ENCODE measurements at regions not wholly inside any gene's neighbourhood (a gene's known extent, or its start where the extent isn't known, plus 50 kb on each side); places are given as distances from the start of the nearest gene placed in this dataset.

GRCh38 chr19:32138416-32138815 is 207.0 kb upstream of the ZNF507 start:
- Histone ChIP-seq H3F3A (ENCODE audit: control insufficient read depth, insufficient read depth) (no peaks in the 10 kb centered on the region), H3K9me3 (ENCODE audit: control insufficient read depth, insufficient read depth, low read length) (no peaks in the 10 kb centered on the region)

GRCh38 chr19:32141840-32142511 is 203.4 kb upstream of the ZNF507 start:
- Histone ChIP-seq H4K20me1 (ENCODE audit: control insufficient read depth, insufficient read depth, low read depth, low read length) (no peaks in the 10 kb centered on the region), H3K9me3 (ENCODE audit: control insufficient read depth, insufficient read depth, low read length) (peaks cover 6% of the 10 kb centered on the region; the same call in 1 of the 2 replicates), H3F3A (ENCODE audit: control insufficient read depth, insufficient read depth) (no peaks in the 10 kb centered on the region), H3K4me2 (ENCODE audit: low read length) (no peak overlapping the region), H3K4me1 (ENCODE audit: control insufficient read depth, low read length) (no peaks in the 10 kb centered on the region), H3K9me2 (replicated peaks; ENCODE audit: control insufficient read depth, low read length) (no peaks in the 10 kb centered on the region), H3K4me3 (ENCODE audit: low read length) (no peak overlapping the region), H3K36me3 (ENCODE audit: control insufficient read depth, low read length) (no peaks in the 10 kb centered on the region), H3K27ac (ENCODE audit: low read depth, low read length) (no peak overlapping the region), H3K79me2 (ENCODE audit: control insufficient read depth, low read length) (no peaks in the 10 kb centered on the region), H3K27me3 (ENCODE audit: control insufficient read depth, low read length) (no peaks in the 10 kb centered on the region)
- TF ChIP-seq EZH2phosphoT487 (IDR thresholded peaks at IDR 0.05; ENCODE audit: borderline replicate concordance, low read length) (no peak), CTCF (IDR thresholded peaks at IDR 0.05; ENCODE audit: low read depth, low read length, poor library complexity, severe bottlenecking) (no peak)

More at GRCh38 chr19:32138416-32138815, 207.0 kb upstream of the ZNF507 start:
- H4K20me1 ChIP-seq (ENCODE audit: control insufficient read depth, insufficient read depth, low read depth, low read length), result no peaks in the 10 kb centered on the region
- H3K4me2 ChIP-seq (ENCODE audit: low read length), result no peak overlapping the region
- H3K79me2 ChIP-seq (ENCODE audit: control insufficient read depth, low read length), result no peaks in the 10 kb centered on the region
- H3K4me1 ChIP-seq (ENCODE audit: control insufficient read depth, low read length), result no peaks in the 10 kb centered on the region
- no peaks in the 10 kb centered on the region for H3K9me2 ChIP-seq (replicated peaks; ENCODE audit: control insufficient read depth, low read length)
- H3K27ac ChIP-seq (ENCODE audit: low read depth, low read length), result no peak overlapping the region
- TF ChIP-seq CTCF (IDR thresholded peaks at IDR 0.05; ENCODE audit: low read depth, low read length, poor library complexity, severe bottlenecking), result peak; percentile 34
- no peak for TF ChIP-seq EZH2phosphoT487 (IDR thresholded peaks at IDR 0.05; ENCODE audit: borderline replicate concordance, low read length)
- H3K36me3 ChIP-seq (ENCODE audit: control insufficient read depth, low read length), result no peaks in the 10 kb centered on the region
- H3K27me3 ChIP-seq (ENCODE audit: control insufficient read depth, low read length), result no peaks in the 10 kb centered on the region
- H3K4me3 ChIP-seq (ENCODE audit: low read length), result no peak overlapping the region

- Histone ChIP-seq H3K36me3 (ENCODE audit: control insufficient read depth, low read length) (no peaks in the 10 kb centered on the region), H3K9me3 (ENCODE audit: control insufficient read depth, insufficient read depth, low read length) (peaks cover 6% of the 10 kb centered on the region; the same call in 1 of the 2 replicates), H3K4me2 (ENCODE audit: low read length) (no peak overlapping the region), H3K4me3 (ENCODE audit: low read length) (no peak overlapping the region), H4K20me1 (ENCODE audit: control insufficient read depth, insufficient read depth, low read depth, low read length) (no peaks in the 10 kb centered on the region), H3K27me3 (ENCODE audit: control insufficient read depth, low read length) (no peaks in the 10 kb centered on the region), H3K9me2 (replicated peaks; ENCODE audit: control insufficient read depth, low read length) (no peaks in the 10 kb centered on the region), H3F3A (ENCODE audit: control insufficient read depth, insufficient read depth) (no peaks in the 10 kb centered on the region), H3K4me1 (ENCODE audit: control insufficient read depth, low read length) (no peaks in the 10 kb centered on the region), H3K27ac (ENCODE audit: low read depth, low read length) (no peak overlapping the region), H3K79me2 (ENCODE audit: control insufficient read depth, low read length) (no peaks in the 10 kb centered on the region)
- TF ChIP-seq EZH2phosphoT487 (IDR thresholded peaks at IDR 0.05; ENCODE audit: borderline replicate concordance, low read length) (no peak), CTCF (IDR thresholded peaks at IDR 0.05; ENCODE audit: low read depth, low read length, poor library complexity, severe bottlenecking) (no peak)
Observed at GRCh38 chr19:32146664-32147063, 198.7 kb upstream of the ZNF507 start.
